H1 (cell line): ENCODE measurements at regions not wholly inside any gene's neighbourhood (a gene's known extent, or its start where the extent isn't known, plus 50 kb on each side); places are given as distances from the start of the nearest gene placed in this dataset.

Experiments
- CTCF ChIA-PET: fragments of 300-600 bp; sonication (Branson Sonifier 250); formaldehyde crosslinking; loops from one replicate; lab custom pipeline; 2021; ENCODE audit not compliant: partially characterized antibody; lab: Charles Lee
- POLR2A ChIA-PET: fragments of 300-600 bp; sonication (Branson Sonifier 250); formaldehyde crosslinking; loops from one replicate; lab custom pipeline; 2021; ENCODE audit warnings: inconsistent platforms; ENCODE audit not compliant: partially characterized antibody; lab: Charles Lee
- DNase-seq, 2 experiments: peaks; one replicate each; pipeline versions ENCODE4 v3.0.0 to v3.0.0-alpha.2; 2010 to 2022; ENCODE audit warnings: low spot score in 2 of 2, low read depth in 1 of 2, mixed read lengths in 1 of 2
- FAIRE-seq: peaks from 2 replicates; lab custom pipeline; 2011; peaks lifted over from hg19 to GRCh38; lab: Jason Lieb, UNC
- H2AFZ ChIP-seq: 2 replicates; pipeline ENCODE4 v1.8.1; 2012; ENCODE audit warnings: low read length, inconsistent platforms
- H2AK5ac ChIP-seq: 2 replicates; pipeline ENCODE4 v1.6.1; 2013; ENCODE audit warnings: low read depth, low read length
- H2BK120ac ChIP-seq: replicated peaks from 2 replicates; pipeline ENCODE3; 2013; ENCODE audit warnings: low read depth, low read length, inconsistent platforms
- H2BK12ac ChIP-seq: 2 replicates; pipeline ENCODE4 v1.6.1; 2013; ENCODE audit warnings: low read depth, low read length
- H2BK15ac ChIP-seq: 2 replicates; pipeline ENCODE4 v1.6.1; 2013; ENCODE audit warnings: low read length
- H2BK20ac ChIP-seq: 2 replicates; pipeline ENCODE4 v1.6.1; 2013; ENCODE audit warnings: low read length
- H2BK5ac ChIP-seq: 2 replicates; pipeline ENCODE4 v1.6.1; 2013; ENCODE audit warnings: low read depth, low read length
- H3K14ac ChIP-seq: 2 replicates; pipeline ENCODE4 v1.6.1; 2013; ENCODE audit warnings: inconsistent platforms; ENCODE audit not compliant: insufficient read length
- H3K18ac ChIP-seq: 2 replicates; pipeline ENCODE4 v1.6.1; 2013; ENCODE audit warnings: low read length; ENCODE audit errors: extremely low read depth
- H3K23ac ChIP-seq: 2 replicates; pipeline ENCODE4 v1.6.1; 2013; ENCODE audit warnings: inconsistent platforms; ENCODE audit not compliant: insufficient read length
- H3K23me2 ChIP-seq: 2 replicates; pipeline ENCODE4 v1.6.1; 2013; ENCODE audit warnings: low read depth, low read length
- H3K27ac ChIP-seq: 2 replicates; pipeline ENCODE4 v1.6.1; 2011; ENCODE audit warnings: low read depth, low read length, inconsistent platforms
- H3K27me3 ChIP-seq, 4 experiments: replicated peaks in 1 of 4; 1 replicate in 1 of 4; 2 replicates in 3 of 4; pipeline versions ENCODE4 v1.6.1 to v1.8.1; 2011 to 2013; ENCODE audit warnings: low read length in 3 of 4, mild to moderate bottlenecking in 3 of 4, inconsistent platforms in 2 of 4, mixed read lengths in 2 of 4, moderate library complexity in 1 of 4; ENCODE audit not compliant: control insufficient read depth in 3 of 4, insufficient read depth in 3 of 4; ENCODE audit errors: extremely low read depth in 1 of 4
- H3K36me3 ChIP-seq, 4 experiments: 2 replicates each; pipeline versions ENCODE4 v1.6.1 to v1.8.1; 2011 to 2013; ENCODE audit warnings: mild to moderate bottlenecking in 4 of 4, low read length in 3 of 4, moderate library complexity in 2 of 4, control low read depth in 1 of 4, inconsistent platforms in 1 of 4; ENCODE audit not compliant: insufficient read depth in 4 of 4, control insufficient read depth in 2 of 4
- H3K4ac ChIP-seq: replicated peaks from 2 replicates; pipeline ENCODE3; 2013; ENCODE audit warnings: low read length, low read depth, mixed read lengths, inconsistent platforms; ENCODE audit not compliant: insufficient read length
- H3K4me1 ChIP-seq, 4 experiments: replicated peaks in 1 of 4; 1 replicate in 1 of 4; 2 replicates in 3 of 4; pipeline versions ENCODE4 v1.6.1 to v1.8.1; 2011 to 2013; ENCODE audit warnings: low read length in 3 of 4, inconsistent platforms in 2 of 4, mixed read lengths in 1 of 4; ENCODE audit not compliant: insufficient read depth in 4 of 4, control insufficient read depth in 3 of 4
- H3K4me2 ChIP-seq, 2 experiments: 2 replicates each; pipeline versions ENCODE4 v1.6.1 to v1.8.1; 2011 to 2013; ENCODE audit warnings: low read depth in 2 of 2, low read length in 2 of 2, control low read depth in 1 of 2, inconsistent platforms in 1 of 2, mild to moderate bottlenecking in 1 of 2; ENCODE audit not compliant: insufficient read depth in 1 of 2
- H3K4me3 ChIP-seq, 4 experiments: fragments of 200-600, 300-600 bp in 1 of 4; sonication (generic), shearing (Covaris generic), sonication (Bioruptor Twin) in 1 of 4; 2 replicates each; pipeline versions ENCODE4 v1.5.1 to v1.8.1; 2011 to 2016; ENCODE audit warnings: low read length in 4 of 4, low read depth in 3 of 4, control low read depth in 2 of 4, inconsistent platforms in 2 of 4, mild to moderate bottlenecking in 2 of 4, mixed read lengths in 1 of 4, moderate library complexity in 1 of 4; ENCODE audit not compliant: insufficient read depth in 2 of 4; ENCODE audit errors: extremely low read depth in 1 of 4
- H3K56ac ChIP-seq: replicated peaks from 2 replicates; pipeline ENCODE3; 2013; ENCODE audit warnings: low read depth, mild to moderate bottlenecking, mixed read lengths, low read length, inconsistent platforms; ENCODE audit not compliant: insufficient read length
- H3K79me1 ChIP-seq: 2 replicates; pipeline ENCODE4 v1.6.1; 2013; ENCODE audit warnings: low read depth, low read length, control low read depth
- H3K79me2 ChIP-seq, 2 experiments: 2 replicates each; pipeline versions ENCODE4 v1.6.1 to v1.8.1; 2012 to 2013; ENCODE audit warnings: low read length in 2 of 2, mild to moderate bottlenecking in 2 of 2, inconsistent platforms in 1 of 2; ENCODE audit not compliant: insufficient read depth in 2 of 2, control insufficient read depth in 1 of 2
- H3K9ac ChIP-seq, 4 experiments: replicated peaks in 1 of 4; 1 replicate in 1 of 4; 2 replicates in 3 of 4; pipeline versions ENCODE4 v1.6.1 to v1.8.1; 2011 to 2013; ENCODE audit warnings: low read depth in 3 of 4, low read length in 3 of 4, control low read depth in 2 of 4, mild to moderate bottlenecking in 2 of 4, moderate library complexity in 2 of 4, inconsistent platforms in 1 of 4; ENCODE audit errors: extremely low read depth in 1 of 4
- H3K9me3 ChIP-seq, 2 experiments: 2 replicates each; pipeline versions ENCODE4 v1.6.1 to v1.8.1; 2012 to 2013; ENCODE audit warnings: mild to moderate bottlenecking in 2 of 2, moderate library complexity in 2 of 2, control low read depth in 1 of 2, inconsistent platforms in 1 of 2, low read depth in 1 of 2, low read length in 1 of 2, mixed read lengths in 1 of 2; ENCODE audit not compliant: insufficient read depth in 2 of 2
- H4K20me1 ChIP-seq, 2 experiments: replicated peaks in 1 of 2; 2 replicates each; pipeline versions ENCODE3 to v1.8.1; 2011 to 2013; ENCODE audit warnings: inconsistent platforms in 2 of 2, low read length in 2 of 2, mild to moderate bottlenecking in 1 of 2; ENCODE audit not compliant: insufficient read depth in 2 of 2, control insufficient read depth in 1 of 2
- H4K5ac ChIP-seq: 2 replicates; pipeline ENCODE4 v1.6.1; 2013; ENCODE audit warnings: low read length, low read depth, mixed read lengths, inconsistent platforms; ENCODE audit not compliant: insufficient read length
- H4K8ac ChIP-seq: 2 replicates; pipeline ENCODE4 v1.8.0; 2013; ENCODE audit warnings: mild to moderate bottlenecking, moderate library complexity, low read length, inconsistent platforms; ENCODE audit not compliant: insufficient read depth; ENCODE audit errors: extremely low read depth
- H4K91ac ChIP-seq: replicated peaks from 2 replicates; pipeline ENCODE3; 2013; ENCODE audit warnings: low read length, mixed read lengths, inconsistent platforms; ENCODE audit not compliant: insufficient read length
- BCL11A ChIP-seq, 2 experiments: IDR thresholded peaks; one replicate each; pipeline ENCODE4 v1.6.1; 2011; ENCODE audit warnings: low read depth in 2 of 2, low read length in 2 of 2, mild to moderate bottlenecking in 2 of 2
- CTCF ChIP-seq, 3 experiments: IDR thresholded peaks; 1 replicate in 2 of 3; 2 replicates in 1 of 3; pipeline versions ENCODE4 v1.5.1 to v1.6.1; 2011; ENCODE audit warnings: low read length in 3 of 3, mild to moderate bottlenecking in 3 of 3, inconsistent platforms in 2 of 3, low read depth in 1 of 3, moderate library complexity in 1 of 3; ENCODE audit not compliant: insufficient read depth in 1 of 3; ENCODE audit errors: control extremely low read depth in 1 of 3
- HDAC6 ChIP-seq: IDR thresholded peaks from one replicate; pipeline ENCODE4 v1.7.1; 2012; ENCODE audit warnings: low read depth, mild to moderate bottlenecking, inconsistent platforms, low read length, moderate library complexity
- NANOG ChIP-seq: IDR thresholded peaks from 2 replicates; pipeline ENCODE4 v1.6.1; 2011; ENCODE audit warnings: low read length, low read depth, mild to moderate bottlenecking, inconsistent platforms; ENCODE audit not compliant: insufficient read depth, poor library complexity, severe bottlenecking
- PHF8 ChIP-seq: fragments of 200-600 bp; sonication (generic); conservative IDR thresholded peaks from 2 replicates; pipeline ENCODE4 v1.7.1; 2012; ENCODE audit warnings: low read depth, mild to moderate bottlenecking, inconsistent platforms, low read length, moderate library complexity
- POLR2A ChIP-seq, 2 experiments: IDR thresholded peaks; 1 replicate in 1 of 2; 2 replicates in 1 of 2; pipeline ENCODE4 v1.6.1; 2011; ENCODE audit warnings: low read depth in 2 of 2, low read length in 2 of 2, mild to moderate bottlenecking in 2 of 2; ENCODE audit errors: control extremely low read depth in 1 of 2
- RFX5 ChIP-seq: IDR thresholded peaks from 2 replicates; pipeline ENCODE4 v1.6.1; 2011; ENCODE audit warnings: low read depth, low read length, improper control_type of control experiment, borderline replicate concordance
- SP1 ChIP-seq: IDR thresholded peaks from 2 replicates; pipeline ENCODE4 v1.6.1; 2011; ENCODE audit warnings: low read depth, low read length
- TCF12 ChIP-seq: IDR thresholded peaks from 2 replicates; pipeline ENCODE4 v1.6.1; 2011; ENCODE audit warnings: low read depth, mild to moderate bottlenecking, low read length
- WGBS, 2 experiments: shearing (Covaris generic) in 1 of 2; methylation state at CpG; one replicate each; pipeline versions ENCODE4 v1.1.6 to v1.1.7; 2013 to 2015; ENCODE audit warnings: low lambda C conversion rate in 2 of 2, mixed read lengths in 2 of 2, inconsistent platforms in 1 of 2, low coverage in 1 of 2, missing lambda C conversion rate in 1 of 2; ENCODE audit not compliant: insufficient replicate concordance in 2 of 2, insufficient coverage in 1 of 2, insufficient read length in 1 of 2; ENCODE audit errors: extremely low coverage in 1 of 2, missing lambda C conversion rate in 1 of 2; 5-methylcytosine and 5-hydroxymethylcytosine counted together

GRCh38 chr20:57009775-57010174, 256.7 kb downstream of the BMP7 start:
- Histone ChIP-seq H3K79me1 (no peaks in the 10 kb centered on the region), H2BK12ac (no peak overlapping the region), H2BK120ac (no peak overlapping the region), H3K4me2 (no peak overlapping the region), H3K14ac (no peak overlapping the region), H3K18ac (no peak overlapping the region), H2BK15ac (no peak overlapping the region), H4K5ac (no peak overlapping the region), H3K4ac (no peak overlapping the region), H3K4me1 (peaks cover 0 to 8% (median 2%) of the 10 kb centered on the region in 4 experiments; a peak in 5 of 7 replicates), H2AFZ (no peak overlapping the region), H2BK5ac (no peak overlapping the region), H3K56ac (no peak overlapping the region), H3K9ac (0 out of 7 replicates have a peak overlapping the region, but pooled peaks of 1 of the 4 experiments have one; percentile 10), H4K20me1 (no peaks in the 10 kb centered on the region), H2BK20ac (no peak overlapping the region), H3K23ac (no peak overlapping the region), H3K23me2 (no peaks in the 10 kb centered on the region; the same call in 1 of the 2 replicates), H3K27ac (no peak overlapping the region), H3K9me3 (no peaks in the 10 kb centered on the region), H4K8ac (no peak overlapping the region), H3K79me2 (no peaks in the 10 kb centered on the region), H3K4me3 (no peak overlapping the region), H2AK5ac (no peak overlapping the region), H3K27me3 (peaks cover 0 to 3% (median 2%) of the 10 kb centered on the region in 4 experiments; a peak in 5 of 7 replicates), H3K36me3 (no peaks in the 10 kb centered on the region), H4K91ac (no peak overlapping the region)
- WGBS, 2 experiments: 90% methylated on average over 7 of the region's 7 CpGs; no CpG with 5 or more reads in 1 of the 2 experiments
- TF ChIP-seq POLR2A (IDR thresholded peaks at IDR 0.05; ENCODE audit: control extremely low read depth in 1 of 2, low read depth in 2 of 2, low read length in 2 of 2): no peak
- TF ChIP-seq SP1: no peak
- TF ChIP-seq HDAC6: no peak
- TF ChIP-seq PHF8: no peak
- no peak for TF ChIP-seq CTCF (IDR thresholded peaks at IDR 0.05; ENCODE audit: control extremely low read depth in 1 of 3, insufficient read depth in 1 of 3, low read depth in 1 of 3, low read length in 3 of 3)
- TF ChIP-seq RFX5: no peak
- TF ChIP-seq BCL11A (IDR thresholded peaks at IDR 0.05; ENCODE audit: low read depth in 2 of 2, low read length in 2 of 2): no peak
- no peak for TF ChIP-seq NANOG
- TF ChIP-seq TCF12: no peak
- ChIA-PET CTCF (interaction anchor here (1.2 to 8.6 kb wide), 3 partner anchors 11 to 28 kb away, joined by 3 to 60 read pairs (median 8); no protein-coding TSS in a partner anchor), POLR2A (no interaction called here)
- DNase-seq (no peak), FAIRE-seq (no peak)
